ENCODE measurements at regions not wholly inside any gene's neighbourhood (a gene's known extent, or its start where the extent isn't known, plus 50 kb on each side); places are given as distances from the start of the nearest gene placed in this dataset.

- Histone ChIP-seq H3K27me3 (no peaks in the 10 kb centered on the region), H3K36me3 (no peaks in the 10 kb centered on the region), H3K27ac (no peak overlapping the region), H3K9me3 (no peaks in the 10 kb centered on the region), H3K4me3 (ENCODE audit: low read depth in 1 of 2, low read length in 1 of 2) (no peak overlapping the region), H3K4me1 (ENCODE audit: control insufficient read depth in 1 of 2, insufficient read depth in 1 of 2, low read depth in 1 of 2, low read length in 1 of 2) (no peaks in the 10 kb centered on the region)
- TF ChIP-seq, protein P1, sequence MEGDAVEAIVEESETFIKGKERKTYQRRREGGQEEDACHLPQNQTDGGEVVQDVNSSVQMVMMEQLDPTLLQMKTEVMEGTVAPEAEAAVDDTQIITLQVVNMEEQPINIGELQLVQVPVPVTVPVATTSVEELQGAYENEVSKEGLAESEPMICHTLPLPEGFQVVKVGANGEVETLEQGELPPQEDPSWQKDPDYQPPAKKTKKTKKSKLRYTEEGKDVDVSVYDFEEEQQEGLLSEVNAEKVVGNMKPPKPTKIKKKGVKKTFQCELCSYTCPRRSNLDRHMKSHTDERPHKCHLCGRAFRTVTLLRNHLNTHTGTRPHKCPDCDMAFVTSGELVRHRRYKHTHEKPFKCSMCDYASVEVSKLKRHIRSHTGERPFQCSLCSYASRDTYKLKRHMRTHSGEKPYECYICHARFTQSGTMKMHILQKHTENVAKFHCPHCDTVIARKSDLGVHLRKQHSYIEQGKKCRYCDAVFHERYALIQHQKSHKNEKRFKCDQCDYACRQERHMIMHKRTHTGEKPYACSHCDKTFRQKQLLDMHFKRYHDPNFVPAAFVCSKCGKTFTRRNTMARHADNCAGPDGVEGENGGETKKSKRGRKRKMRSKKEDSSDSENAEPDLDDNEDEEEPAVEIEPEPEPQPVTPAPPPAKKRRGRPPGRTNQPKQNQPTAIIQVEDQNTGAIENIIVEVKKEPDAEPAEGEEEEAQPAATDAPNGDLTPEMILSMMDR (IDR thresholded peaks at IDR 0.05): no peak
Measured at GRCh38 chr10:4533621-4534020, 292.4 kb upstream of the AKR1E2 start.

GRCh38 chr10:4532976-4533375 is 293.0 kb upstream of the AKR1E2 start:
- Histone ChIP-seq H3K4me3 (ENCODE audit: low read depth in 1 of 2, low read length in 1 of 2) (no peak overlapping the region), H3K27me3 (no peaks in the 10 kb centered on the region), H3K4me1 (ENCODE audit: control insufficient read depth in 1 of 2, insufficient read depth in 1 of 2, low read depth in 1 of 2, low read length in 1 of 2) (no peaks in the 10 kb centered on the region), H3K9me3 (no peaks in the 10 kb centered on the region), H3K27ac (no peak overlapping the region), H3K36me3 (no peaks in the 10 kb centered on the region)
- TF ChIP-seq, protein P1 (IDR thresholded peaks at IDR 0.05): no peak

GRCh38 chr10:4532467-4532866 is 293.5 kb upstream of the AKR1E2 start:
- TF ChIP-seq, protein P1 (IDR thresholded peaks at IDR 0.05): no peak
- H3K36me3 ChIP-seq: no peaks in the 10 kb centered on the region
- H3K27ac ChIP-seq: no peak overlapping the region
- no peak overlapping the region for H3K4me3 ChIP-seq (ENCODE audit: low read depth in 1 of 2, low read length in 1 of 2)
- no peaks in the 10 kb centered on the region for H3K27me3 ChIP-seq
- no peaks in the 10 kb centered on the region for H3K4me1 ChIP-seq (ENCODE audit: control insufficient read depth in 1 of 2, insufficient read depth in 1 of 2, low read depth in 1 of 2, low read length in 1 of 2)
- H3K9me3 ChIP-seq: no peaks in the 10 kb centered on the region

DNA sequence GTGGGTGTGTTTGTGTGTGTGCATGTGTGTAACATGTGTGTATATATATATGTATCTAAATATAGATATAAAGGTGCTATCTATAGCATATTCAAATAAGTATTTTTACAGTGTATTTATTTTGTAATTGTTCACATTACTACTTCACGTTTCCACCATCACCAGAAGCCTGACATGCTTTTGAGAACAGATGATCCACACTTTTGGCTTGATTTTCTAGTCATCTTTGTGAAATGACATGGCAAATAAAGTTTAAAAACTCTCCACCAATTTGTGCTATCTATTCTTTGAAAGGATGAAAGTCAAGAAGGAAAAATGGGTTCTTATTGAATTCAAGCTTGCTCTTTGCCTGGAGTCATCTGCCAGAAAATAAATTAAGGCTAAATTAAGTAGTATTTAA is 294.0 kb upstream of the AKR1E2 start:
- H3K9me3 ChIP-seq: no peaks in the 10 kb centered on the region
- H3K27me3 ChIP-seq: no peaks in the 10 kb centered on the region
- no peaks in the 10 kb centered on the region for H3K4me1 ChIP-seq (ENCODE audit: control insufficient read depth in 1 of 2, insufficient read depth in 1 of 2, low read depth in 1 of 2, low read length in 1 of 2)
- no peak overlapping the region for H3K4me3 ChIP-seq (ENCODE audit: low read depth in 1 of 2, low read length in 1 of 2)
- H3K27ac ChIP-seq: no peak overlapping the region
- no peaks in the 10 kb centered on the region for H3K36me3 ChIP-seq
- TF ChIP-seq, protein P1 (IDR thresholded peaks at IDR 0.05): no peak

GRCh38 chr10:4529266-4529665 is 296.7 kb upstream of the AKR1E2 start:
- no peaks in the 10 kb centered on the region for H3K27me3 ChIP-seq
- TF ChIP-seq, protein P1 (IDR thresholded peaks at IDR 0.05): no peak
- H3K4me1 ChIP-seq (ENCODE audit: control insufficient read depth in 1 of 2, insufficient read depth in 1 of 2, low read depth in 1 of 2, low read length in 1 of 2): no peaks in the 10 kb centered on the region
- no peak overlapping the region for H3K27ac ChIP-seq
- no peaks in the 10 kb centered on the region for H3K9me3 ChIP-seq
- H3K36me3 ChIP-seq: no peaks in the 10 kb centered on the region
- no peak overlapping the region for H3K4me3 ChIP-seq (ENCODE audit: low read depth in 1 of 2, low read length in 1 of 2)

Measured in neutrophil (primary cell).